Vagina (tissue), 2 donors: ENCODE measurements at regions not wholly inside any gene's neighbourhood (a gene's known extent, or its start where the extent isn't known, plus 50 kb on each side); places are given as distances from the start of the nearest gene placed in this dataset.

ENCODE experiments used
- DNase-seq, 2 donors: peaks; one replicate each; pipeline ENCODE4 v3.0.0-alpha.2; 2017; ENCODE audit errors: extremely low spot score in 2 of 2
- H3K27ac ChIP-seq: fragments of 200-600 bp; sonication (generic); one replicate; pipeline ENCODE4 v1.5.1; 2019
- H3K27me3 ChIP-seq: fragments of 200-600 bp; sonication (generic); one replicate; pipeline ENCODE4 v1.5.1; 2019
- H3K36me3 ChIP-seq, 2 donors: fragments of 200-600 bp; sonication (generic); one replicate each; pipeline ENCODE4 v1.5.1; 2017 to 2019
- H3K4me1 ChIP-seq: fragments of 200-600 bp; sonication (generic); one replicate; pipeline ENCODE4 v1.5.1; 2019
- H3K4me3 ChIP-seq, 2 donors: fragments of 200-600 bp; sonication (generic); 1 replicate in 1 of 2; 2 replicates in 1 of 2; pipeline ENCODE4 v1.5.1; 2016 to 2019
- H3K9me3 ChIP-seq: fragments of 200-600 bp; sonication (generic); one replicate; pipeline ENCODE4 v1.5.1; 2019
- POLR2A ChIP-seq, 2 donors: fragments of 450-650 bp; IDR thresholded peaks; one replicate each; pipeline ENCODE4 v1.6.1; 2017; ENCODE audit warnings: antibody characterized with exemption in 2 of 2, mild to moderate bottlenecking in 2 of 2, moderate library complexity in 2 of 2
- POLR2AphosphoS5 ChIP-seq, 2 donors: sonication (generic); formaldehyde crosslinking; IDR thresholded peaks; one replicate each; pipeline ENCODE4 v1.9.0; 2017; ENCODE audit warnings: antibody characterized with exemption in 2 of 2, mild to moderate bottlenecking in 2 of 2, low read depth in 1 of 2; ENCODE audit not compliant: insufficient read depth in 1 of 2
- intact Hi-C: fragments of 100-400 bp; cut with DNase I; formaldehyde crosslinking; loops from one replicate; pipeline ENCODE4 v1.15.1; 2023
- TF ChIP-seq, protein P1 (sequence below), 3 experiments: fragments of 450-650 bp in 2 of 3; fragments of 200-600 bp in 1 of 3; sonication (generic) in 1 of 3; IDR thresholded peaks; one replicate each; pipeline ENCODE4 v1.5.1; 2017 to 2019; ENCODE audit warnings: antibody characterized with exemption in 3 of 3, mild to moderate bottlenecking in 2 of 3, moderate library complexity in 2 of 3

DNA sequence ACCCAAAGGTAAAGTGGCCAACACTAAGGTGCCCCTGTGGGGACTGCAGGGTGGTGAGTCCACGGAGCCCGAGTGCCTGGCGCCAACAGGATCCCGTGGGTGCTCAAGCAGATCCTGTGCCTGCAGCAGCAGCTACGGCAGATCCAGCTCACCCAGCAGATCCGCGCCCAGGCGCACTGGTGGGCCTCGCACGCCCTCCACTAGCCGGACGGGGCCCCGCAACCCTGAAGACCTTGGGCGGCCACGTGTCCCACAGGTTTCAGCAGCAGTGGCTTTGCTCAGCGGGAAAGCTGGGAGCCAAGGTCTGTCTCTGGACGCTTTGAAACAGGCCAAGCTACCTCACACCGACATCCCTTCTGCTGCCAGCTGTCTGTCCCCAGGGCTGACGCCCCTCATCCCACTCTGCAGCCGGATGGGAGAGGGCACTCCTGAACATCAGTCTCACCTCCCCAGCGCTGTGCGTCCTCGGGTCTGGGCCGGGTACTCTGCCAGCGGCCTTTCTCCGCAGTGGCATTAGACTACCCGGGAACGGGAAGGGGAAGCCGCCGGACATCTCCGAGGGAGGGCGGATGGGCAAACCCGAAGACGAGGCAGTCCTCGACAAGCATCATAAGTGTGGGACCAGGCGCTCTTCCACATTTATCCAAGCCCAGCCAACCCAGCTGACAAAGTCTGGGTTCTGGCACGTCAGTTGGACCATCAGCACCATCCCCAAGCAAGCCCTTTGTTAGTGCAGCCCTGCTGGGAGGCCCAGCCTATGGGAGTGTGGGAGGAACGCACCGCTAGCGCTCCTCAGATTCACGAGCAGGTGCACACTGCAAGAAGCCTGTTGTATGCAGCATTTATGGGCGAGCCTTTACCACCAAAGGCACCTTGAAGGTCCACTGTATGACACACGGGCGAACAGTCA, 212.6 kb upstream of the UBE2E2 start:
- TF ChIP-seq, protein P1, sequence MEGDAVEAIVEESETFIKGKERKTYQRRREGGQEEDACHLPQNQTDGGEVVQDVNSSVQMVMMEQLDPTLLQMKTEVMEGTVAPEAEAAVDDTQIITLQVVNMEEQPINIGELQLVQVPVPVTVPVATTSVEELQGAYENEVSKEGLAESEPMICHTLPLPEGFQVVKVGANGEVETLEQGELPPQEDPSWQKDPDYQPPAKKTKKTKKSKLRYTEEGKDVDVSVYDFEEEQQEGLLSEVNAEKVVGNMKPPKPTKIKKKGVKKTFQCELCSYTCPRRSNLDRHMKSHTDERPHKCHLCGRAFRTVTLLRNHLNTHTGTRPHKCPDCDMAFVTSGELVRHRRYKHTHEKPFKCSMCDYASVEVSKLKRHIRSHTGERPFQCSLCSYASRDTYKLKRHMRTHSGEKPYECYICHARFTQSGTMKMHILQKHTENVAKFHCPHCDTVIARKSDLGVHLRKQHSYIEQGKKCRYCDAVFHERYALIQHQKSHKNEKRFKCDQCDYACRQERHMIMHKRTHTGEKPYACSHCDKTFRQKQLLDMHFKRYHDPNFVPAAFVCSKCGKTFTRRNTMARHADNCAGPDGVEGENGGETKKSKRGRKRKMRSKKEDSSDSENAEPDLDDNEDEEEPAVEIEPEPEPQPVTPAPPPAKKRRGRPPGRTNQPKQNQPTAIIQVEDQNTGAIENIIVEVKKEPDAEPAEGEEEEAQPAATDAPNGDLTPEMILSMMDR (IDR thresholded peaks at IDR 0.05): no peak
- no peak for TF ChIP-seq POLR2AphosphoS5 (IDR thresholded peaks at IDR 0.05; ENCODE audit: insufficient read depth in 1 of 2, low read depth in 1 of 2)
- no peak for TF ChIP-seq POLR2A (IDR thresholded peaks at IDR 0.05)

DNA sequence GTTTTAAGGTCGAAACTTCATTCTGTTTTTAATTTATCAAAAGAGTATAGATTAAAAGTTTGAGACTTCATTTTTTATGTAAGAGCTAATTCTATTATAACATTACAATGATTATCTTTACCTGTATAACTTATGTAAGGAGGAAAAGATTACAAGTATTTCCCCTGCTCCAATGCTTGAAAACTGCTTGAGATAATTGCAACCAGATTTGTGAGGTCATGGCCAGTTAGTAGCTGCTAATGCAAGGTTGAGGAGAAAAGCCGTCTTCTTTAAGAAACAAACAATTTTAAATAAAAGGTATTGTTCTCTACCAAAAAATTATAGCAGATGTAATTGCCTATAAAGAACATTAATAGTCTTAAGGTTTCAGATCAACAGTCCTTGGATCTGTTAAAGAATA, 208.3 kb upstream of the UBE2E2 start:
- TF ChIP-seq, protein P1 (IDR thresholded peaks at IDR 0.05): no peak
- no peak for TF ChIP-seq POLR2AphosphoS5 (IDR thresholded peaks at IDR 0.05; ENCODE audit: insufficient read depth in 1 of 2, low read depth in 1 of 2)
- H3K9me3 ChIP-seq: no peaks in the 10 kb centered on the region
- intact Hi-C loops: no loop called here
- no peaks in the 10 kb centered on the region for H3K4me1 ChIP-seq
- H3K27ac ChIP-seq: no peak overlapping the region
- no peaks in the 10 kb centered on the region for H3K27me3 ChIP-seq
- no peak for DNase-seq
- no peak overlapping the region for H3K4me3 ChIP-seq
- no peaks in the 10 kb centered on the region for H3K36me3 ChIP-seq

More for the DNA sequence above, 212.6 kb upstream of the UBE2E2 start:
- H3K9me3 ChIP-seq: no peaks in the 10 kb centered on the region
- no peak overlapping the region for H3K27ac ChIP-seq
- H3K4me1 ChIP-seq: no peaks in the 10 kb centered on the region
- no peaks in the 10 kb centered on the region for H3K27me3 ChIP-seq
- no peak for DNase-seq
- no peak overlapping the region for H3K4me3 ChIP-seq
- intact Hi-C loops: no loop called here
- no peaks in the 10 kb centered on the region for H3K36me3 ChIP-seq

- H3K9me3 ChIP-seq: no peaks in the 10 kb centered on the region
- no peak overlapping the region for H3K4me3 ChIP-seq
- H3K36me3 ChIP-seq: no peaks in the 10 kb centered on the region
- TF ChIP-seq, protein P1 (IDR thresholded peaks at IDR 0.05): no peak
- TF ChIP-seq POLR2AphosphoS5 (IDR thresholded peaks at IDR 0.05; ENCODE audit: insufficient read depth in 1 of 2, low read depth in 1 of 2) (no peak), POLR2A (IDR thresholded peaks at IDR 0.05) (no peak)
- H3K27me3 ChIP-seq: no peaks in the 10 kb centered on the region
- DNase-seq: no peak
- intact Hi-C loops: no loop called here
- no peak overlapping the region for H3K27ac ChIP-seq
- H3K4me1 ChIP-seq: no peaks in the 10 kb centered on the region
These were observed 206.1 kb upstream of the UBE2E2 start for GRCh38 chr3:22996920-22997571.

- TF ChIP-seq POLR2A (IDR thresholded peaks at IDR 0.05) (no peak), POLR2AphosphoS5 (IDR thresholded peaks at IDR 0.05; ENCODE audit: insufficient read depth in 1 of 2, low read depth in 1 of 2) (no peak)
- Histone ChIP-seq H3K4me1 (peaks cover 5% of the 10 kb centered on the region), H3K36me3 (no peaks in the 10 kb centered on the region), H3K27ac (no peak overlapping the region), H3K4me3 (no peak overlapping the region), H3K9me3 (no peaks in the 10 kb centered on the region), H3K27me3 (no peaks in the 10 kb centered on the region)
- intact Hi-C loops: no loop called here
- no peak for DNase-seq
These were observed 202.8 kb upstream of the UBE2E2 start for GRCh38 chr3:23000371-23000770.

DNA sequence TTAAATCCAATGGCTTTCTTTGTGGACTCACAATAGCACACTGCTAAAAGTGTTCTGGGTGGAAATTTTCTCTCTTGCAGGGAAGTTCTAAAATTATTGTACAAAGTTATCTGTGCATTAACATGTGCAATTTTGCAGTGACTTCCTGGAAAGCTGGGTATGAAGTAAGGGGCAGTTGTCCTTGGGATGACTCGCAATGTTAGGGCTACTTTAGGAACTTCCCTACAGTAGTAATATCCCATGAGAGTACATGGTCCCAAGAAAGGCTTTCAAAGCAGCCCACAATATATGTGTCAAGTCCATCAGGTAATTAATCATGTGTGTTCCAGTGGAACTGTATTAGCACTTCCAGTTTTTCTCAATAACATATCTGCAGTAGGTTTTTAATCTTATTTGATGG, 201.0 kb upstream of the UBE2E2 start:
- Histone ChIP-seq H3K27me3 (no peaks in the 10 kb centered on the region), H3K4me3 (no peak overlapping the region), H3K4me1 (peaks cover 5% of the 10 kb centered on the region), H3K27ac (no peak overlapping the region), H3K36me3 (no peaks in the 10 kb centered on the region), H3K9me3 (no peaks in the 10 kb centered on the region)
- TF ChIP-seq POLR2AphosphoS5 (IDR thresholded peaks at IDR 0.05; ENCODE audit: insufficient read depth in 1 of 2, low read depth in 1 of 2) (no peak), POLR2A (IDR thresholded peaks at IDR 0.05) (no peak)
- TF ChIP-seq, protein P1 (IDR thresholded peaks at IDR 0.05): no peak
- no peak for DNase-seq
- intact Hi-C loops: no loop called here
